Heart right ventricle (tissue), 16 donors: ENCODE measurements at regions not wholly inside any gene's neighbourhood (a gene's known extent, or its start where the extent isn't known, plus 50 kb on each side); places are given as distances from the start of the nearest gene placed in this dataset.

ENCODE experiments used
- ATAC-seq, 8 donors: fragments of 200-7000 bp; cut with Tn5 transposase; one replicate each; pipeline ENCODE4 v1.9.1; 2020; ENCODE audit warnings: mild to moderate bottlenecking in 8 of 8, moderate library complexity in 8 of 8, moderate number of reproducible peaks in 1 of 8
- DNase-seq, 2 donors: peaks; one replicate each; pipeline ENCODE4 v3.0.0-alpha.2; 2020
- H3K27ac ChIP-seq, 10 donors: fragments of 200-600 bp; sonication (generic) in 2 of 10; one replicate each; pipeline versions ENCODE4 v1.5.0 to v1.8.0; 2020 to 2022; ENCODE audit warnings: mild to moderate bottlenecking in 3 of 10
- H3K27me3 ChIP-seq, 7 donors: fragments of 200-600 bp; one replicate each; pipeline ENCODE4 v1.8.0; 2021 to 2022; ENCODE audit warnings: mild to moderate bottlenecking in 2 of 7
- H3K36me3 ChIP-seq, 9 donors: fragments of 200-600 bp; sonication (generic) in 1 of 9; one replicate each; pipeline versions ENCODE4 v1.5.0 to v1.8.0; 2020 to 2022; ENCODE audit warnings: mild to moderate bottlenecking in 2 of 9
- H3K4me1 ChIP-seq, 9 donors: fragments of 200-600 bp; sonication (generic) in 1 of 9; one replicate each; pipeline versions ENCODE4 v1.5.0 to v1.8.0; 2020 to 2022; ENCODE audit warnings: mild to moderate bottlenecking in 4 of 9
- H3K4me3 ChIP-seq, 10 donors: fragments of 200-600 bp; sonication (generic) in 2 of 10; one replicate each; pipeline versions ENCODE4 v1.5.0 to v1.8.0; 2020 to 2022; ENCODE audit warnings: mild to moderate bottlenecking in 7 of 10, moderate library complexity in 2 of 10
- H3K9me3 ChIP-seq, 11 donors: fragments of 200-600 bp in 10 of 11; sonication (generic) in 2 of 11; one replicate each; pipeline versions ENCODE4 v1.5.0 to v1.8.0; 2013 to 2022; ENCODE audit warnings: mild to moderate bottlenecking in 2 of 11, control low read depth in 1 of 11, moderate library complexity in 1 of 11
- CTCF ChIP-seq, 9 donors: fragments of 200-600 bp; sonication (generic) in 2 of 9; IDR thresholded peaks; one replicate each; pipeline versions ENCODE4 v1.5.0 to v1.8.0; 2021 to 2022; ENCODE audit warnings: antibody characterized with exemption in 9 of 9, mild to moderate bottlenecking in 5 of 9, moderate library complexity in 1 of 9
- WGBS, 2 donors: extraction: QIAGEN DNeasy Blood & Tissue Kit; methylation state at CpG; one replicate each; pipeline ENCODE4 v1.1.7; 2013; ENCODE audit warnings: inconsistent platforms in 1 of 2; 5-methylcytosine and 5-hydroxymethylcytosine counted together
- intact Hi-C, 10 donors: fragments of 100-400 bp; cut with DNase I; formaldehyde crosslinking; loops; one replicate each; pipeline versions ENCODE4 v1.11.1 to v1.14.2; 2022
- donor health status: Arrhythmogenic right ventricular cardiomyopathy.
- donor health status: ischemic (EF 13 %, LVEDD 7.1; RV severe dilation, severe dysfunction).
- donor health status: healthy with polysubstance abuse.
- donor health status: DM: no; HTN: yes; CAD: no.
- donor health status: DM: no; HTN: no; CAD: no.
- donor health status: ischemic (EF 25% LVEDD 6.9; RV normal size, moderate dysfunction).
- donor health status: ischemic (EF 25% LVEDD 5.7; RV mildly dilated, moderate dysfunction).
- donor health status: healthy.
- donor health status: DM: yes; HTN: yes; CAD: no.
- donor health status: Ischemic cardiomyopathy.
- donor health status: ischemic (EF 35%, LVEDD 5.7; RV mildly dilated, moderate dysfunction).
- donor health status: nonischemic (EF 11% LVEDD 7.7; RV severe dilation, severe dysfunction).
- donor health status: DM: yes; HTN: yes; CAD: no.
- donor health status: PGD.
- donor health status: ischemic (EF 29% LVEDD 5.4; RV normal size, mild dysfunction).
- donor health status: nonischemic (EF 23%, LVEDD 6.1; RV moderate dilation, normal function).

GRCh38 chr13:63050287-63050686 lies 1634.6 kb upstream of the PCDH20 start:
- Histone ChIP-seq H3K27me3 (no peaks in the 10 kb centered on the region), H3K4me3 (no peak overlapping the region), H3K9me3 (peaks cover 0 to 16% (median 0%) of the 10 kb centered on the region in 11 donors), H3K4me1 (no peaks in the 10 kb centered on the region), H3K27ac (no peak overlapping the region), H3K36me3 (no peaks in the 10 kb centered on the region)
- TF ChIP-seq CTCF (IDR thresholded peaks at IDR 0.05) = no peak
- ATAC-seq (no peak), DNase-seq (no peak)
- 95 to 98% methylated on average over 5 of the region's 5 CpGs for WGBS, 2 donors
- intact Hi-C loops = no loop called here

- no peaks in the 10 kb centered on the region for H3K4me1 ChIP-seq
- no peaks in the 10 kb centered on the region for H3K36me3 ChIP-seq
- no peak overlapping the region for H3K27ac ChIP-seq
- intact Hi-C loops = no loop called here
- TF ChIP-seq CTCF (IDR thresholded peaks at IDR 0.05) = no peak
- no peak for DNase-seq
- peaks cover 0 to 10% (median 0%) of the 10 kb centered on the region in 11 donors for H3K9me3 ChIP-seq
- ATAC-seq = no peak
- no peak overlapping the region for H3K4me3 ChIP-seq
- H3K27me3 ChIP-seq = no peaks in the 10 kb centered on the region
These were observed 1633.0 kb upstream of the PCDH20 start for GRCh38 chr13:63048653-63049052.

- H3K27me3 ChIP-seq = no peaks in the 10 kb centered on the region
- ATAC-seq = no peak
- H3K4me1 ChIP-seq = no peaks in the 10 kb centered on the region
- no peak for DNase-seq
- intact Hi-C loops = no loop called here
- 48 to 50% methylated on average over 6 of the region's 6 CpGs for WGBS, 2 donors
- H3K9me3 ChIP-seq = peaks cover 0 to 16% (median 0%) of the 10 kb centered on the region in 11 donors
- H3K36me3 ChIP-seq = no peaks in the 10 kb centered on the region
- H3K27ac ChIP-seq = no peak overlapping the region
- H3K4me3 ChIP-seq = no peak overlapping the region
- no peak for TF ChIP-seq CTCF (IDR thresholded peaks at IDR 0.05)
These were observed 1629.1 kb upstream of the PCDH20 start for GRCh38 chr13:63044589-63045313.

GRCh38 chr13:63042686-63043085 lies 1627.0 kb upstream of the PCDH20 start:
- intact Hi-C loops = no loop called here

More at GRCh38 chr13:63042686-63043085, 1627.0 kb upstream of the PCDH20 start:
- ATAC-seq (no peak), DNase-seq (no peak)
- Histone ChIP-seq H3K27me3 (no peaks in the 10 kb centered on the region), H3K4me3 (no peak overlapping the region), H3K27ac (no peak overlapping the region), H3K4me1 (no peaks in the 10 kb centered on the region), H3K36me3 (no peaks in the 10 kb centered on the region), H3K9me3 (peaks cover 0 to 16% (median 0%) of the 10 kb centered on the region in 11 donors)
- TF ChIP-seq CTCF (IDR thresholded peaks at IDR 0.05) = no peak
- 43 to 47% methylated on average over 2 of the region's 2 CpGs for WGBS, 2 donors
